Common myeloid progenitor, CD34-positive (primary cell): ENCODE measurements at regions not wholly inside any gene's neighbourhood (a gene's known extent, or its start where the extent isn't known, plus 50 kb on each side); places are given as distances from the start of the nearest gene placed in this dataset.

ENCODE experiments used
- CTCF ChIA-PET: fragments of 350-600 bp; sonication (Branson Sonifier 250); formaldehyde crosslinking; loops from one replicate; lab custom pipeline; 2021; ENCODE audit warnings: antibody characterized with exemption; lab: Charles Lee
- POLR2A ChIA-PET: fragments of 350-600 bp; sonication (Branson Sonifier 250); formaldehyde crosslinking; loops from one replicate; lab custom pipeline; 2021; ENCODE audit warnings: antibody characterized with exemption; lab: Charles Lee
- DNase-seq, 3 donors: peaks; one replicate each; pipeline versions ENCODE4 v3.0.0 to v3.0.0-alpha.2; 2013
- H3K27ac ChIP-seq, 2 experiments: 1 replicate in 1 of 2; 2 replicates in 1 of 2; pipeline ENCODE4 v1.7.0; 2013; ENCODE audit warnings: inconsistent platforms in 2 of 2, low read length in 2 of 2, mild to moderate bottlenecking in 2 of 2, low read depth in 1 of 2, moderate library complexity in 1 of 2; ENCODE audit not compliant: severe bottlenecking in 2 of 2, insufficient read depth in 1 of 2, poor library complexity in 1 of 2
- H3K27me3 ChIP-seq, 5 experiments: replicated peaks in 2 of 5; 1 replicate in 3 of 5; 2 replicates in 2 of 5; pipeline versions ENCODE4 v1.6.1 to v1.7.0; 2013; ENCODE audit warnings: low read length in 4 of 5, mild to moderate bottlenecking in 2 of 5, moderate library complexity in 2 of 5, inconsistent platforms in 1 of 5; ENCODE audit not compliant: insufficient read depth in 5 of 5, control insufficient read depth in 4 of 5
- H3K36me3 ChIP-seq, 4 experiments: 1 replicate in 2 of 4; 2 replicates in 2 of 4; pipeline versions ENCODE4 v1.6.1 to v1.7.0; 2013; ENCODE audit warnings: low read length in 3 of 4, control low read depth in 1 of 4, mild to moderate bottlenecking in 1 of 4; ENCODE audit not compliant: control insufficient read depth in 4 of 4, insufficient read depth in 4 of 4
- H3K4me1 ChIP-seq, 4 experiments: 1 replicate in 3 of 4; 2 replicates in 1 of 4; pipeline versions ENCODE4 v1.6.1 to v1.7.1; 2013; ENCODE audit warnings: low read length in 3 of 4, mild to moderate bottlenecking in 3 of 4, control low read depth in 1 of 4, inconsistent platforms in 1 of 4, moderate library complexity in 1 of 4; ENCODE audit not compliant: control insufficient read depth in 4 of 4, insufficient read depth in 4 of 4; ENCODE audit errors: control extremely low read depth in 1 of 4
- H3K4me3 ChIP-seq, 7 experiments: 1 replicate in 4 of 7; 2 replicates in 3 of 7; pipeline versions ENCODE4 v1.5.1 to v1.7.0; 2013; ENCODE audit warnings: mild to moderate bottlenecking in 7 of 7, low read length in 6 of 7, moderate library complexity in 6 of 7, inconsistent platforms in 2 of 7, low read depth in 2 of 7, control low read depth in 1 of 7; ENCODE audit not compliant: insufficient read depth in 4 of 7, control insufficient read depth in 1 of 7; ENCODE audit errors: extremely low read depth in 1 of 7
- H3K9me3 ChIP-seq, 5 experiments: 1 replicate in 4 of 5; 2 replicates in 1 of 5; pipeline versions ENCODE4 v1.6.1 to v1.7.1; 2013; ENCODE audit warnings: low read length in 4 of 5, mild to moderate bottlenecking in 2 of 5, inconsistent platforms in 1 of 5, low read depth in 1 of 5, moderate library complexity in 1 of 5; ENCODE audit not compliant: control insufficient read depth in 4 of 5, insufficient read depth in 2 of 5; ENCODE audit errors: control extremely low read depth in 1 of 5
- WGBS: methylation state at CpG from one replicate; pipeline ENCODE4 v1.1.5; 2013; ENCODE audit not compliant: insufficient coverage; 5-methylcytosine and 5-hydroxymethylcytosine counted together

GRCh38 chr5:166582416-166582815 is 1709.0 kb upstream of the WWC1 start:
- Histone ChIP-seq H3K27ac (no peak overlapping the region), H3K4me3 (no peak overlapping the region), H3K27me3 (no peaks in the 10 kb centered on the region), H3K9me3 (peaks cover 0 to 2% (median 0%) of the 10 kb centered on the region in 5 experiments), H3K36me3 (no peaks in the 10 kb centered on the region), H3K4me1 (no peaks in the 10 kb centered on the region)
- no peak for DNase-seq
- WGBS = 100% methylated on average over 1 of the region's 4 CpGs
- CTCF ChIA-PET = no interaction called here
- POLR2A ChIA-PET = no interaction called here

- no peak overlapping the region for H3K4me3 ChIP-seq
- no peaks in the 10 kb centered on the region for H3K9me3 ChIP-seq
- CTCF ChIA-PET = no interaction called here
- POLR2A ChIA-PET = no interaction called here
- DNase-seq = peak in 2 of 3 donors; percentile 3 to 26
- H3K36me3 ChIP-seq = no peaks in the 10 kb centered on the region
- no peaks in the 10 kb centered on the region for H3K27me3 ChIP-seq
- H3K27ac ChIP-seq = no peak overlapping the region
- H3K4me1 ChIP-seq = peaks cover 0 to 5% (median 0%) of the 10 kb centered on the region in 4 experiments
These were observed 1696.9 kb upstream of the WWC1 start for GRCh38 chr5:166594567-166594966.

- ChIA-PET POLR2A (no interaction called here), CTCF (no interaction called here)
- WGBS = 93% methylated on average over 3 of the region's 7 CpGs
These were observed 1696.0 kb upstream of the WWC1 start for GRCh38 chr5:166595274-166595951.

GRCh38 chr5:166596043-166596442 is 1695.4 kb upstream of the WWC1 start:
- H3K9me3 ChIP-seq = no peaks in the 10 kb centered on the region
- DNase-seq = no peak
- CTCF ChIA-PET = no interaction called here
- H3K27ac ChIP-seq = no peak overlapping the region
- no peak overlapping the region for H3K4me3 ChIP-seq
- H3K36me3 ChIP-seq = no peaks in the 10 kb centered on the region
- WGBS = 97% methylated on average over 4 of the region's 7 CpGs
- POLR2A ChIA-PET = no interaction called here
- no peaks in the 10 kb centered on the region for H3K27me3 ChIP-seq
- H3K4me1 ChIP-seq = peaks cover 0 to 5% (median 0%) of the 10 kb centered on the region in 4 experiments

More at GRCh38 chr5:166595274-166595951, 1696.0 kb upstream of the WWC1 start:
- peak in 1 of 3 donors; percentile 19 for DNase-seq
- peaks cover 0 to 5% (median 0%) of the 10 kb centered on the region in 4 experiments for H3K4me1 ChIP-seq
- no peak overlapping the region for H3K27ac ChIP-seq
- no peaks in the 10 kb centered on the region for H3K27me3 ChIP-seq
- no peaks in the 10 kb centered on the region for H3K36me3 ChIP-seq
- no peaks in the 10 kb centered on the region for H3K9me3 ChIP-seq
- H3K4me3 ChIP-seq = no peak overlapping the region

GRCh38 chr5:166602271-166602670 is 1689.2 kb upstream of the WWC1 start:
- no peak overlapping the region for H3K27ac ChIP-seq
- WGBS = no CpG with 5 or more reads among the region's 2 CpGs
- no peak for DNase-seq
- H3K27me3 ChIP-seq = no peaks in the 10 kb centered on the region
- no peak overlapping the region for H3K4me3 ChIP-seq
- H3K4me1 ChIP-seq = no peaks in the 10 kb centered on the region
- no peaks in the 10 kb centered on the region for H3K9me3 ChIP-seq
- ChIA-PET POLR2A (no interaction called here), CTCF (no interaction called here)
- H3K36me3 ChIP-seq = no peaks in the 10 kb centered on the region

GRCh38 chr5:166617507-166617906 is 1673.9 kb upstream of the WWC1 start:
- no peak overlapping the region for H3K27ac ChIP-seq
- ChIA-PET CTCF (no interaction called here), POLR2A (no interaction called here)
- no peaks in the 10 kb centered on the region for H3K27me3 ChIP-seq
- WGBS = 91% methylated on average over 3 of the region's 4 CpGs
- H3K9me3 ChIP-seq = no peaks in the 10 kb centered on the region
- H3K4me3 ChIP-seq = no peak overlapping the region
- no peaks in the 10 kb centered on the region for H3K4me1 ChIP-seq
- no peaks in the 10 kb centered on the region for H3K36me3 ChIP-seq
- no peak for DNase-seq

- H3K27me3 ChIP-seq = no peaks in the 10 kb centered on the region
- no peaks in the 10 kb centered on the region for H3K9me3 ChIP-seq
- no peak for DNase-seq
- ChIA-PET CTCF (interaction anchor here (1.3 kb wide), 1 partner anchor 11 kb away, joined by 3 read pairs; no protein-coding TSS in a partner anchor), POLR2A (no interaction called here)
- H3K36me3 ChIP-seq = no peaks in the 10 kb centered on the region
- 83% methylated on average over 5 of the region's 5 CpGs for WGBS
- no peak overlapping the region for H3K27ac ChIP-seq
- H3K4me1 ChIP-seq = no peaks in the 10 kb centered on the region
- no peak overlapping the region for H3K4me3 ChIP-seq
These were observed 1672.9 kb upstream of the WWC1 start for GRCh38 chr5:166618526-166618925.
